ENCODE measurements at regions not wholly inside any gene's neighbourhood (a gene's known extent, or its start where the extent isn't known, plus 50 kb on each side); places are given as distances from the start of the nearest gene placed in this dataset.

- DNase-seq (ENCODE audit: low spot score, unreplicated experiment), result no peak
- no peaks in the 10 kb centered on the region for H3K36me3 Mint-ChIP-seq (ENCODE audit: insufficient read depth)
Measured at GRCh38 chr3:137201066-137201465, 243.3 kb downstream of the IL20RB start.

GRCh38 chr3:137202941-137203340 lies 245.2 kb downstream of the IL20RB start:
- Mint-ChIP-seq H3K4me3 (ENCODE audit: low read depth) (no peak overlapping the region), H3K27ac (no peak overlapping the region), H3K4me1 (ENCODE audit: low read depth) (peaks cover 14% of the 10 kb centered on the region), H3K27me3 (peaks cover 7% of the 10 kb centered on the region), H3K36me3 (ENCODE audit: insufficient read depth) (no peaks in the 10 kb centered on the region), H3K9me3 (ENCODE audit: low read depth) (peaks cover 7% of the 10 kb centered on the region)
- TF ChIP-seq CTCF (IDR thresholded peaks at IDR 0.05; ENCODE audit: unreplicated experiment), result no peak
- no peak for DNase-seq (ENCODE audit: low spot score, unreplicated experiment)

More at GRCh38 chr3:137201066-137201465, 243.3 kb downstream of the IL20RB start:
- no peak overlapping the region for H3K4me3 Mint-ChIP-seq (ENCODE audit: low read depth)
- no peak for TF ChIP-seq CTCF (IDR thresholded peaks at IDR 0.05; ENCODE audit: unreplicated experiment)
- H3K27me3 Mint-ChIP-seq, result peaks cover 7% of the 10 kb centered on the region
- H3K9me3 Mint-ChIP-seq (ENCODE audit: low read depth), result peaks cover 7% of the 10 kb centered on the region
- peaks cover 12% of the 10 kb centered on the region for H3K4me1 Mint-ChIP-seq (ENCODE audit: low read depth)
- H3K27ac Mint-ChIP-seq, result no peak overlapping the region

GRCh38 chr3:137204409-137204808 lies 246.6 kb downstream of the IL20RB start:
- no peak for TF ChIP-seq CTCF (IDR thresholded peaks at IDR 0.05; ENCODE audit: unreplicated experiment)
- Mint-ChIP-seq H3K27ac (no peak overlapping the region), H3K36me3 (ENCODE audit: insufficient read depth) (no peaks in the 10 kb centered on the region), H3K27me3 (peaks cover 7% of the 10 kb centered on the region), H3K4me3 (ENCODE audit: low read depth) (no peak overlapping the region), H3K9me3 (ENCODE audit: low read depth) (peaks cover 5% of the 10 kb centered on the region), H3K4me1 (ENCODE audit: low read depth) (peaks cover 14% of the 10 kb centered on the region)
- no peak for DNase-seq (ENCODE audit: low spot score, unreplicated experiment)

- no peak overlapping the region for H3K27ac Mint-ChIP-seq
- no peak for TF ChIP-seq CTCF (IDR thresholded peaks at IDR 0.05; ENCODE audit: unreplicated experiment)
- no peaks in the 10 kb centered on the region for H3K9me3 Mint-ChIP-seq (ENCODE audit: low read depth)
- H3K4me3 Mint-ChIP-seq (ENCODE audit: low read depth), result no peak overlapping the region
- H3K27me3 Mint-ChIP-seq, result peaks cover 7% of the 10 kb centered on the region
- peaks cover 14% of the 10 kb centered on the region for H3K4me1 Mint-ChIP-seq (ENCODE audit: low read depth)
- no peak for DNase-seq (ENCODE audit: low spot score, unreplicated experiment)
- no peaks in the 10 kb centered on the region for H3K36me3 Mint-ChIP-seq (ENCODE audit: insufficient read depth)
Measured at GRCh38 chr3:137205394-137206045, 247.7 kb downstream of the IL20RB start.

GRCh38 chr3:137207616-137208015 lies 249.8 kb downstream of the IL20RB start:
- H3K4me3 Mint-ChIP-seq (ENCODE audit: low read depth), result no peak overlapping the region
- no peak for TF ChIP-seq CTCF (IDR thresholded peaks at IDR 0.05; ENCODE audit: unreplicated experiment)
- no peaks in the 10 kb centered on the region for H3K36me3 Mint-ChIP-seq (ENCODE audit: insufficient read depth)
- H3K4me1 Mint-ChIP-seq (ENCODE audit: low read depth), result peaks cover 14% of the 10 kb centered on the region
- H3K27me3 Mint-ChIP-seq, result peaks cover 7% of the 10 kb centered on the region
- DNase-seq (ENCODE audit: low spot score, unreplicated experiment), result no peak
- H3K27ac Mint-ChIP-seq, result no peak overlapping the region
- no peaks in the 10 kb centered on the region for H3K9me3 Mint-ChIP-seq (ENCODE audit: low read depth)
